Gastroesophageal sphincter (tissue), 4 donors: ENCODE measurements at regions not wholly inside any gene's neighbourhood (a gene's known extent, or its start where the extent isn't known, plus 50 kb on each side); places are given as distances from the start of the nearest gene placed in this dataset.

Experiments used
- ATAC-seq: fragments of 150-250 bp; one replicate; pipeline ENCODE4 v1.9.1; 2016; ENCODE audit warnings: mild to moderate bottlenecking, moderate library complexity
- H3K27ac ChIP-seq, 4 donors: fragments of 200-600 bp; sonication (generic) in 3 of 4; 1 replicate in 3 of 4; 2 replicates in 1 of 4; pipeline ENCODE4 v1.5.1; 2016 to 2019
- H3K27me3 ChIP-seq: fragments of 200-600 bp; sonication (generic); one replicate; pipeline ENCODE4 v1.5.1; 2019
- H3K36me3 ChIP-seq, 2 donors: fragments of 200-600 bp; sonication (generic); one replicate each; pipeline ENCODE4 v1.5.1; 2019; ENCODE audit warnings: control low read depth in 1 of 2
- H3K4me1 ChIP-seq, 3 donors: fragments of 200-600 bp; sonication (generic); 1 replicate in 2 of 3; 2 replicates in 1 of 3; pipeline ENCODE4 v1.5.1; 2016 to 2019; ENCODE audit warnings: control low read depth in 2 of 3
- H3K4me3 ChIP-seq, 2 donors: fragments of 200-600 bp; sonication (generic); one replicate each; pipeline ENCODE4 v1.5.1; 2019; ENCODE audit warnings: mild to moderate bottlenecking in 1 of 2, moderate library complexity in 1 of 2
- H3K9me3 ChIP-seq, 3 donors: fragments of 200-600 bp; sonication (generic); one replicate each; pipeline ENCODE4 v1.5.1; 2017 to 2019; ENCODE audit warnings: control low read depth in 2 of 3
- EP300 ChIP-seq: sonication (generic); formaldehyde crosslinking; IDR thresholded peaks from one replicate; pipeline ENCODE4 v1.6.1; 2017; ENCODE audit warnings: antibody characterized with exemption, mild to moderate bottlenecking
- POLR2A ChIP-seq, 2 donors: fragments of 450-650 bp; IDR thresholded peaks; one replicate each; pipeline ENCODE4 v1.6.1; 2017; ENCODE audit warnings: antibody characterized with exemption in 2 of 2, mild to moderate bottlenecking in 2 of 2, moderate library complexity in 1 of 2
- POLR2AphosphoS5 ChIP-seq: sonication (generic); formaldehyde crosslinking; IDR thresholded peaks from one replicate; pipeline ENCODE4 v1.6.1; 2017; ENCODE audit warnings: antibody characterized with exemption
- WGBS, 2 donors: methylation state at CpG; one replicate each; pipeline ENCODE4 v1.1.5; 2018; ENCODE audit warnings: low coverage in 1 of 2; 5-methylcytosine and 5-hydroxymethylcytosine counted together
- TF ChIP-seq, protein P1 (sequence below), 4 experiments: fragments of 200-600 bp in 2 of 4; fragments of 450-650 bp in 2 of 4; sonication (generic) in 1 of 4; IDR thresholded peaks; one replicate each; pipeline ENCODE4 v1.5.1; 2017 to 2019; ENCODE audit warnings: antibody characterized with exemption in 4 of 4, mild to moderate bottlenecking in 2 of 4, moderate library complexity in 2 of 4

DNA sequence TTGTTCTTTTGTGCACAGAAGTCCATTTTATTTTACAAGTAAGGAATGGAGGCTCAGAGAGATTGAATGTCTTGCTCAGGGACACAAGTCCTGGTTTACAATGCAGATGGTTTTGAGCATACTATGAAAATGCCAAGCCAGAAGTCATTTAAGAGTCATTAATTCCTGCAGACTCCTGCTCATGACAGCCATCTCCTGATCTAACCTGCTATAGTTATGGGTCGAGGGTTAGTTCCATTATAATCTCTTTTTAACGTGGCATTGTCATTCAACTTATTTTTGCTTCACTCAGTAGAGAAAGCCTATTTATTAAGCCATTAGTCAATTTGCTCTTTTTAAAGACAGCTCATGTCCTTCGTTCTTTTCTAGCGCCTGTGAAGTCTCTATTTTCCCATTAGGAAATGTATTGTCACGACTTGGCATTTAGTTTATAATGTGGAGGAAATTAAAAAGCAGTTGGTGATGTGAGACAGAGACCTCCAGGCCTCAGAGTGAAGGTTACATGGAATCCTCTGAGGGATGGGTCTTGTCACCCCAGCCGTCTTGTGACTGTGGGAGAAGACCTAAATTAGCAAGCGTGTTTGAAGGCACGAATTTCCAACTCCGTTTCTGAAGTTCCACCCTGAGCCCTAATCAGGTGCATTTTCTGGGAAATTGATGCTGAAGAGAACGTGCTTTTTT is 84.1 kb downstream of the ACTBL2 start:
- H3K4me3 ChIP-seq: no peak overlapping the region
- no peaks in the 10 kb centered on the region for H3K4me1 ChIP-seq
- WGBS, 2 donors: 28 to 70% methylated on average over 5 to 10 of the region's 10 CpGs
- H3K36me3 ChIP-seq: no peaks in the 10 kb centered on the region
- no peak for ATAC-seq
- no peaks in the 10 kb centered on the region for H3K9me3 ChIP-seq
- no peak overlapping the region for H3K27ac ChIP-seq
- TF ChIP-seq POLR2AphosphoS5 (no peak), EP300 (no peak), POLR2A (IDR thresholded peaks at IDR 0.05) (no peak)
- TF ChIP-seq, protein P1, sequence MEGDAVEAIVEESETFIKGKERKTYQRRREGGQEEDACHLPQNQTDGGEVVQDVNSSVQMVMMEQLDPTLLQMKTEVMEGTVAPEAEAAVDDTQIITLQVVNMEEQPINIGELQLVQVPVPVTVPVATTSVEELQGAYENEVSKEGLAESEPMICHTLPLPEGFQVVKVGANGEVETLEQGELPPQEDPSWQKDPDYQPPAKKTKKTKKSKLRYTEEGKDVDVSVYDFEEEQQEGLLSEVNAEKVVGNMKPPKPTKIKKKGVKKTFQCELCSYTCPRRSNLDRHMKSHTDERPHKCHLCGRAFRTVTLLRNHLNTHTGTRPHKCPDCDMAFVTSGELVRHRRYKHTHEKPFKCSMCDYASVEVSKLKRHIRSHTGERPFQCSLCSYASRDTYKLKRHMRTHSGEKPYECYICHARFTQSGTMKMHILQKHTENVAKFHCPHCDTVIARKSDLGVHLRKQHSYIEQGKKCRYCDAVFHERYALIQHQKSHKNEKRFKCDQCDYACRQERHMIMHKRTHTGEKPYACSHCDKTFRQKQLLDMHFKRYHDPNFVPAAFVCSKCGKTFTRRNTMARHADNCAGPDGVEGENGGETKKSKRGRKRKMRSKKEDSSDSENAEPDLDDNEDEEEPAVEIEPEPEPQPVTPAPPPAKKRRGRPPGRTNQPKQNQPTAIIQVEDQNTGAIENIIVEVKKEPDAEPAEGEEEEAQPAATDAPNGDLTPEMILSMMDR (IDR thresholded peaks at IDR 0.05): no peak
- H3K27me3 ChIP-seq: no peaks in the 10 kb centered on the region

- WGBS, 2 donors: 86 to 89% methylated on average over 2 to 3 of the region's 3 CpGs
- H3K4me1 ChIP-seq: no peaks in the 10 kb centered on the region
These were observed 85.9 kb downstream of the ACTBL2 start for GRCh38 chr5:57396701-57397100.

DNA sequence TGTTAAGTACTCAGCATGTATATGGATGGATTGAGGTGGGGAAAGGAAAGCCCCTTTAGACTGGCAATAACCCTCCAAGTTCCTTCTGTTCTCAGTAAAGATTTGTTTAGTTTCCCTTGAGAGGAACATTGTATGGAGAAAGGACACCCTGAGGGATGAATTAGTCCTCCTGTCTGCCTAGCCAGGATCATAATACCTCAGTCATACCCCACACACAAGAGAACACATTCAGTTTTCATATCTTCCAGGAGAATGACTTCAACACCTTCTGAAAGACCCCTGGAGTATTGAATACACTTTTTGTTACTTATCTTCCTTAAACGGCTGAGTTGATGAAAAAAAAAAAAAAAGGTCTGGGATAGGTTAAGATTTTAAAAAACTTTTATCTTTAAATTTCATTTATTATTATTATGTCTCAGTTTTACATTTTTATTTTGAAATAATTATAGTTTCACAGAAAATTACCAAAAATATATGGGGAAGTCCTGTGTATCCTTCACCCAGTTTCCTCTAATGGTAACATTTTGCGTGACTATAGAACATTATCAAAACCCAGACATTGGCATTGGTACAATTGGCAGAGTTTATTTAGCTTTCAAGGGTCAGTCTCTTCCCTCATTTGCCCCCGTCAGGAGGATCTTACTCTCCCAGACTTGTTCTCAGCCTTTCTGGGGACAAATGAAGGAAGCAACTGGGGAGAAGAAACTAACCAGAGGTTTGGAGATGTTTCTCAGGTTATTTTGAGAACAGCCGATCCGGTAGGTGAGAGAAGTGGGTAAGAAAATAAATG is 88.0 kb downstream of the ACTBL2 start:
- WGBS, 2 donors: 62 to 90% methylated on average over 4 to 5 of the region's 5 CpGs

More at GRCh38 chr5:57396701-57397100, 85.9 kb downstream of the ACTBL2 start:
- Histone ChIP-seq H3K4me3 (no peak overlapping the region), H3K27ac (no peak overlapping the region), H3K9me3 (no peaks in the 10 kb centered on the region), H3K36me3 (no peaks in the 10 kb centered on the region), H3K27me3 (no peaks in the 10 kb centered on the region)
- ATAC-seq: no peak
- TF ChIP-seq POLR2AphosphoS5 (no peak), POLR2A (IDR thresholded peaks at IDR 0.05) (no peak), EP300 (no peak)
- TF ChIP-seq, protein P1 (IDR thresholded peaks at IDR 0.05): no peak

GRCh38 chr5:57386958-57387357 is 95.7 kb downstream of the ACTBL2 start:
- TF ChIP-seq POLR2AphosphoS5 (no peak), POLR2A (IDR thresholded peaks at IDR 0.05) (no peak), EP300 (no peak)
- TF ChIP-seq, protein P1 (IDR thresholded peaks at IDR 0.05): no peak
- Histone ChIP-seq H3K4me1 (peaks cover 0 to 9% (median 0%) of the 10 kb centered on the region in 3 donors), H3K4me3 (no peak overlapping the region), H3K27me3 (no peaks in the 10 kb centered on the region), H3K9me3 (no peaks in the 10 kb centered on the region), H3K36me3 (no peaks in the 10 kb centered on the region), H3K27ac (no peak overlapping the region)
- 63 to 68% methylated on average over 2 of the region's 2 CpGs for WGBS, 2 donors
- no peak for ATAC-seq

More for the DNA sequence above, 88.0 kb downstream of the ACTBL2 start:
- no peak for ATAC-seq
- Histone ChIP-seq H3K27me3 (no peaks in the 10 kb centered on the region), H3K27ac (no peak overlapping the region), H3K36me3 (no peaks in the 10 kb centered on the region), H3K9me3 (no peaks in the 10 kb centered on the region), H3K4me3 (no peak overlapping the region), H3K4me1 (no peaks in the 10 kb centered on the region)
- TF ChIP-seq EP300 (no peak), POLR2AphosphoS5 (no peak), POLR2A (IDR thresholded peaks at IDR 0.05) (no peak)
- TF ChIP-seq, protein P1 (IDR thresholded peaks at IDR 0.05): no peak
